MM.1S (cell line): ENCODE measurements at regions not wholly inside any gene's neighbourhood (a gene's known extent, or its start where the extent isn't known, plus 50 kb on each side); places are given as distances from the start of the nearest gene placed in this dataset.

Experiments
- CTCF ChIP-seq: fragments of 300-600 bp; sonication (generic); IDR thresholded peaks from 2 replicates; pipeline ENCODE4 v1.5.1; 2016; ENCODE audit warnings: antibody characterized with exemption, low read length, mixed read lengths
- EZH2 ChIP-seq: fragments of 300-600 bp; sonication (generic); optimal IDR thresholded peaks from 2 replicates; pipeline ENCODE3; 2017; ENCODE audit warnings: low read depth, mild to moderate bottlenecking, antibody characterized with exemption, low read length, mixed read lengths

- no peak for TF ChIP-seq CTCF
- no peak for TF ChIP-seq EZH2
Observed at GRCh38 chr2:236501026-236501425, 68.6 kb upstream of the ACKR3 start.
